Lower lobe of right lung (tissue), 2 donors: ENCODE measurements at regions not wholly inside any gene's neighbourhood (a gene's known extent, or its start where the extent isn't known, plus 50 kb on each side); places are given as distances from the start of the nearest gene placed in this dataset.

Experiments used
- ATAC-seq, 2 donors: fragments of 200-7000 bp; cut with Tn5 transposase; one replicate each; pipeline ENCODE4 v1.9.1; 2020 to 2022; ENCODE audit warnings: mild to moderate bottlenecking in 2 of 2, moderate library complexity in 2 of 2
- DNase-seq: peaks from one replicate; pipeline ENCODE4 v3.0.0-alpha.2; 2020
- H3K27ac ChIP-seq: fragments of 200-600 bp; one replicate; pipeline ENCODE4 v1.8.0; 2022
- H3K27me3 ChIP-seq: fragments of 200-600 bp; one replicate; pipeline ENCODE4 v1.8.0; 2022; ENCODE audit warnings: low read depth
- H3K36me3 ChIP-seq: fragments of 200-600 bp; one replicate; pipeline ENCODE4 v1.8.0; 2022; ENCODE audit warnings: mild to moderate bottlenecking
- H3K4me1 ChIP-seq: fragments of 200-600 bp; one replicate; pipeline ENCODE4 v1.8.0; 2022
- H3K4me3 ChIP-seq: fragments of 200-600 bp; one replicate; pipeline ENCODE4 v1.8.0; 2022; ENCODE audit warnings: mild to moderate bottlenecking
- H3K9me3 ChIP-seq: fragments of 200-600 bp; one replicate; pipeline ENCODE4 v1.8.0; 2022
- intact Hi-C: fragments of 100-400 bp; cut with DNase I; formaldehyde crosslinking; loops from one replicate; pipeline ENCODE4 v1.11.0; 2022
- TF ChIP-seq, protein P1 (sequence below): fragments of 200-600 bp; IDR thresholded peaks from one replicate; pipeline ENCODE4 v1.8.0; 2022; ENCODE audit warnings: antibody characterized with exemption, mild to moderate bottlenecking
- donor health status: DM: no; HTN: yes; CAD: no; lungs with severe emphysema.

GRCh38 chr2:8162552-8162951 lies 519.3 kb upstream of the ID2 start:
- no peak overlapping the region for H3K27ac ChIP-seq

DNA sequence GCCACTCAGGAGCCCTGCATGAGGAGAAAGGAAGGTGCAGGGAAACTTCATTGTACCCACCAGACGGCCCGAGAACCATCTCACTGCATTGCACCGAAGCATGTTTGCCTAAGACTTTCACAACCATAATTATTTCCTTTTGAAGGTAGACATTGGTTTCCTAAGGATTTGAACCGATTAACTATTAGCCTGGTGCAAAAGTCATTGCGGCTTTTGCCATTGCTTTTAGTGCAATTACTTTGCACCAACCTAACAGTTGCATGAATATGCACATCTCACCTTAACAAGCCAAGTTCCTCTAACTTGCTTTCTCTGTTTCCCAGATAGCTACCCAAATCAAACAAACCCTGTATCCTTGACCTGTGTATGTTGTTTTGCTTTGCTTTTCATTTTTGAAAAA lies 516.3 kb upstream of the ID2 start:
- TF ChIP-seq, protein P1, sequence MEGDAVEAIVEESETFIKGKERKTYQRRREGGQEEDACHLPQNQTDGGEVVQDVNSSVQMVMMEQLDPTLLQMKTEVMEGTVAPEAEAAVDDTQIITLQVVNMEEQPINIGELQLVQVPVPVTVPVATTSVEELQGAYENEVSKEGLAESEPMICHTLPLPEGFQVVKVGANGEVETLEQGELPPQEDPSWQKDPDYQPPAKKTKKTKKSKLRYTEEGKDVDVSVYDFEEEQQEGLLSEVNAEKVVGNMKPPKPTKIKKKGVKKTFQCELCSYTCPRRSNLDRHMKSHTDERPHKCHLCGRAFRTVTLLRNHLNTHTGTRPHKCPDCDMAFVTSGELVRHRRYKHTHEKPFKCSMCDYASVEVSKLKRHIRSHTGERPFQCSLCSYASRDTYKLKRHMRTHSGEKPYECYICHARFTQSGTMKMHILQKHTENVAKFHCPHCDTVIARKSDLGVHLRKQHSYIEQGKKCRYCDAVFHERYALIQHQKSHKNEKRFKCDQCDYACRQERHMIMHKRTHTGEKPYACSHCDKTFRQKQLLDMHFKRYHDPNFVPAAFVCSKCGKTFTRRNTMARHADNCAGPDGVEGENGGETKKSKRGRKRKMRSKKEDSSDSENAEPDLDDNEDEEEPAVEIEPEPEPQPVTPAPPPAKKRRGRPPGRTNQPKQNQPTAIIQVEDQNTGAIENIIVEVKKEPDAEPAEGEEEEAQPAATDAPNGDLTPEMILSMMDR: no peak
- intact Hi-C loops: no loop called here
- H3K36me3 ChIP-seq: no peaks in the 10 kb centered on the region
- no peak overlapping the region for H3K27ac ChIP-seq
- ATAC-seq: no peak
- no peak overlapping the region for H3K4me3 ChIP-seq
- no peaks in the 10 kb centered on the region for H3K27me3 ChIP-seq
- DNase-seq: no peak
- H3K9me3 ChIP-seq: no peaks in the 10 kb centered on the region
- H3K4me1 ChIP-seq: no peaks in the 10 kb centered on the region

More at GRCh38 chr2:8162552-8162951, 519.3 kb upstream of the ID2 start:
- H3K4me3 ChIP-seq: no peak overlapping the region
- H3K4me1 ChIP-seq: no peaks in the 10 kb centered on the region
- ATAC-seq (no peak), DNase-seq (no peak)
- intact Hi-C loops: no loop called here
- no peaks in the 10 kb centered on the region for H3K36me3 ChIP-seq
- TF ChIP-seq, protein P1: no peak
- no peaks in the 10 kb centered on the region for H3K27me3 ChIP-seq
- no peaks in the 10 kb centered on the region for H3K9me3 ChIP-seq

DNA sequence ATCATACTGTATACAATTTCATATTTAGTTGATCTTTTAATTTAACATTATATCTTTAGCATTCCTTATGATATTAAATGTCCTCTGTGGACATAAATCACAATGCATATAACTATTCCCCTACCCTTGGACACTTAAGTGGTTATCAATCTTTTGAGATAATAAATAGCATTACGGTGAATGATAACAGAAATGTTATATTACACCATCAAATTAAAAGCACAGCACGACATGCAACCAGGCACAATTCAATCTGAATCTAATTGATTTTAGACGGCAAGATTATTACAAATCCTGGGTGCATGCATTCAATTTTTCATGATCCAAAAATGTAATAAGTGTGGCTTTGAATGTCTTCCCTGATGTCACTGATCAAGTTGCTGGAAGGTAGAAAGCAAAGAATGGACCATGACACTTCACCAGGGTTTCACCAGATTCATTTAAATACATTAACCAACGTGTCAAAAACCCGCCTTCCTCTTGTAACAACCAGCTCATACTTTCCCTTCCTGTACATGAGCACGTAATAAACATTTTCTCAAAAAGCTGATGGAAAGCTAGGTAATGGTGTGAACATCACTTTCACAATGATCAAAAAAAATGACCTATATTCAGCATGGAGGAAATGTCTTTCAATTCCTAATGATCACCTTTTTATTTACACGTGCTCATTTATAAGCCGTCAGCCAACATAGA lies 513.7 kb upstream of the ID2 start:
- TF ChIP-seq, protein P1: no peak
- no peak for ATAC-seq
- H3K27ac ChIP-seq: no peak overlapping the region

GRCh38 chr2:8168876-8169424 lies 512.9 kb upstream of the ID2 start:
- H3K27ac ChIP-seq: no peak overlapping the region
- DNase-seq: no peak
- H3K4me3 ChIP-seq: no peak overlapping the region
- intact Hi-C loops: no loop called here
- no peaks in the 10 kb centered on the region for H3K9me3 ChIP-seq
- TF ChIP-seq, protein P1: no peak
- no peak for ATAC-seq
- H3K4me1 ChIP-seq: no peaks in the 10 kb centered on the region
- no peaks in the 10 kb centered on the region for H3K36me3 ChIP-seq
- H3K27me3 ChIP-seq: no peaks in the 10 kb centered on the region

More for the DNA sequence above, 513.7 kb upstream of the ID2 start:
- DNase-seq: no peak
- no peaks in the 10 kb centered on the region for H3K36me3 ChIP-seq
- no peaks in the 10 kb centered on the region for H3K4me1 ChIP-seq
- intact Hi-C loops: no loop called here
- H3K4me3 ChIP-seq: no peak overlapping the region
- no peaks in the 10 kb centered on the region for H3K9me3 ChIP-seq
- no peaks in the 10 kb centered on the region for H3K27me3 ChIP-seq

DNA sequence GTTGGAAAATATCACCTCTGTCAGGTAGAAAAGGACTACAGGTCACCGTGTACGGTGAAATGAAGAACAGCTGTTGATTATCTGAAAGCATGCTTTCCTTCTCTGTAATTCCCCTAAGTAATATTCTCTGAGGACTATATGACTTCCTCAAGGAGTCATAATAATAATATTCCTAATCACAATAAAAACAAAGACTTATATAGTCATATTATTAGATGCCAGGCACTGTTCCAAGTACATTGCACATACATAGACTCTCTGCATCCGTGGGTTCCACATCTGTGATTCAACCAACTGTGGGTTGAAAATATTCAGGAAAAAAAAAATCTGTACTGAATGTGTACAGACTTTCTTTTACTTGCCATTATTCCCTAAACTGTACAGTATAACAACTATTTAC lies 512.4 kb upstream of the ID2 start:
- no peak for ATAC-seq
- Histone ChIP-seq H3K36me3 (no peaks in the 10 kb centered on the region), H3K27ac (no peak overlapping the region), H3K27me3 (no peaks in the 10 kb centered on the region), H3K4me1 (no peaks in the 10 kb centered on the region), H3K9me3 (no peaks in the 10 kb centered on the region), H3K4me3 (no peak overlapping the region)
- intact Hi-C loops: no loop called here
- DNase-seq: no peak
- TF ChIP-seq, protein P1: no peak
